ENCODE measurements at regions not wholly inside any gene's neighbourhood (a gene's known extent, or its start where the extent isn't known, plus 50 kb on each side); places are given as distances from the start of the nearest gene placed in this dataset.
A peak's percentile ranks its signal among the peaks of the same experiment; 100 is the strongest.

DNA sequence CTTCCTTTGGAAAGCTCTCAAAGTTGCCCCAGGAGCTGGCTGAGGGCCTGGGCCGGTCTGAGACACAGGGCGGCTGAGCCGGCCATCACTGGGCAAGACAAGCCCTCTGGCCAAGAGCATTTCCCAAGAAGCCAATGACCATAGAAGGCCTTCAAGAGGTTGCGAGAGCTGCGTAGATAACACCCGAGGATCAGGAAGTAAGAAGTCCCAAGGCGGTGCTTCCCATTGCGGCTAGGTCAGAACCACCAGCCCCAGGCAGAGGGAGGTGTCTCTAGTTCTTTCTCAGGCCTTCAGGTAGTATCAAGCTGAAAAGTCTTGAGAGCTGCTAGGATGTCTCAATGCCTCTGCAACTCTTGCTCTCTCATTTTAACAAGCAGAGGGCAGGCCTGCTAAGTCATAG is 54.0 kb upstream of the C5orf58 start (continued):
- TF ChIP-seq, protein P1, sequence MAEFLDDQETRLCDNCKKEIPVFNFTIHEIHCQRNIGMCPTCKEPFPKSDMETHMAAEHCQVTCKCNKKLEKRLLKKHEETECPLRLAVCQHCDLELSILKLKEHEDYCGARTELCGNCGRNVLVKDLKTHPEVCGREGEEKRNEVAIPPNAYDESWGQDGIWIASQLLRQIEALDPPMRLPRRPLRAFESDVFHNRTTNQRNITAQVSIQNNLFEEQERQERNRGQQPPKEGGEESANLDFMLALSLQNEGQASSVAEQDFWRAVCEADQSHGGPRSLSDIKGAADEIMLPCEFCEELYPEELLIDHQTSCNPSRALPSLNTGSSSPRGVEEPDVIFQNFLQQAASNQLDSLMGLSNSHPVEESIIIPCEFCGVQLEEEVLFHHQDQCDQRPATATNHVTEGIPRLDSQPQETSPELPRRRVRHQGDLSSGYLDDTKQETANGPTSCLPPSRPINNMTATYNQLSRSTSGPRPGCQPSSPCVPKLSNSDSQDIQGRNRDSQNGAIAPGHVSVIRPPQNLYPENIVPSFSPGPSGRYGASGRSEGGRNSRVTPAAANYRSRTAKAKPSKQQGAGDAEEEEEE (CRISPR knock-in tag; IDR thresholded peaks at IDR 0.05; ENCODE audit: borderline replicate concordance), result no peak
- TF ChIP-seq, protein P2, sequence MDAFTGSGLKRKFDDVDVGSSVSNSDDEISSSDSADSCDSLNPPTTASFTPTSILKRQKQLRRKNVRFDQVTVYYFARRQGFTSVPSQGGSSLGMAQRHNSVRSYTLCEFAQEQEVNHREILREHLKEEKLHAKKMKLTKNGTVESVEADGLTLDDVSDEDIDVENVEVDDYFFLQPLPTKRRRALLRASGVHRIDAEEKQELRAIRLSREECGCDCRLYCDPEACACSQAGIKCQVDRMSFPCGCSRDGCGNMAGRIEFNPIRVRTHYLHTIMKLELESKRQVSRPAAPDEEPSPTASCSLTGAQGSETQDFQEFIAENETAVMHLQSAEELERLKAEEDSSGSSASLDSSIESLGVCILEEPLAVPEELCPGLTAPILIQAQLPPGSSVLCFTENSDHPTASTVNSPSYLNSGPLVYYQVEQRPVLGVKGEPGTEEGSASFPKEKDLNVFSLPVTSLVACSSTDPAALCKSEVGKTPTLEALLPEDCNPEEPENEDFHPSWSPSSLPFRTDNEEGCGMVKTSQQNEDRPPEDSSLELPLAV (CRISPR knock-in tag; conservative IDR thresholded peaks at IDR 0.05; ENCODE audit: low read depth), result no peak

DNA sequence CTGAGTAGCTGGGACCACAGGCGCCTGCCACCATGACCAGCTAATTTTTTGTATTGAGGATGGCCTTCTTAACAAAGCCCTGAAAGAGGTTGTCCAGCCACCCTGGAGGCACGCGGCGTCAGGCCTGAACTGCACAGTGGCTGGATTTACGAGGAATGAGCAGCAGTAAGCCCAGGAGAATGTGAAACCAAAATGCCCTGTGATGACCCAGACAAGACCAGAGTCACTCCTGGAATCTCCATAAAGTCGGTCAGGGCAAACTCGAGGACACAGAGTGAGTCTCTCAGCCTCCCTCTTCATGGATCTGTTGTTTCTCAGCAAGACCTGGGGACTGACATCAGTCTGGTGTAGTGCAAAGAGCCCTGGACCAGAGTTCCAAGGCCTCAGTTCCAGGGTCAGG is 53.2 kb upstream of the C5orf58 start:
- DNase-seq (ENCODE audit: low spot score) (no peak), FAIRE-seq (no peak), ATAC-seq (0 out of 3 replicates have a peak, but pooled peaks have one; percentile 36)
- BruUV-seq (replicated peaks), result no TSS peak
- 73% methylated on average over 1 of the region's 7 CpGs for WGBS (ENCODE audit: low lambda C conversion rate)
- no peak overlapping the region for H3K4me3 ChIP-seq (replicated peaks in 1 of 3; ENCODE audit: insufficient read depth in 1 of 3, low read depth in 2 of 3, low read length in 3 of 3)
- H3K36me3 ChIP-seq (replicated peaks in 1 of 2; ENCODE audit: control insufficient read depth in 1 of 2, insufficient read depth in 2 of 2, low read length in 2 of 2), result no peaks in the 10 kb centered on the region
- intact Hi-C loops (cut with micrococcal nuclease; ENCODE audit: unreplicated experiment) (no loop called here), in situ Hi-C loops (cut with HindIII; ENCODE audit: extremely low pct_ligation_motif_present, low pct_unique_long_range_greater_than_20kb) (loop anchor here (5.0 kb wide), 1 partner anchor 77 kb away; no protein-coding TSS in a partner anchor)
- H3K27me3 ChIP-seq (ENCODE audit: control insufficient read depth in 1 of 2, insufficient read depth in 2 of 2, low read length in 2 of 2), result no peaks in the 10 kb centered on the region; a peak in 1 of 5 replicates
- H2AFZ ChIP-seq (ENCODE audit: low read length), result no peak overlapping the region
- CTCF ChIA-PET (ENCODE audit: low intra/inter-chr PET ratio, low total read pairs), result no interaction called here
- no peak overlapping the region for H3K27ac ChIP-seq (ENCODE audit: extremely low read length, insufficient read depth, low read length)
- H3K79me2 ChIP-seq (ENCODE audit: insufficient read depth, low read length), result no peaks in the 10 kb centered on the region
- H3K9me3 ChIP-seq (ENCODE audit: low read length), result no peaks in the 10 kb centered on the region
- peaks cover 11% of the 10 kb centered on the region for H3K4me1 ChIP-seq (ENCODE audit: insufficient read depth, low read length)
- no peaks in the 10 kb centered on the region for H4K20me1 ChIP-seq (ENCODE audit: insufficient read depth, low read length)
- H3K4me2 ChIP-seq (ENCODE audit: low read depth, low read length), result no peak overlapping the region
- POLR2A ChIA-PET, result no interaction called here
- H3K9ac ChIP-seq (ENCODE audit: insufficient read depth, low read depth, low read length), result no peak overlapping the region
- no peak for TF ChIP-seq ZNF619 (CRISPR knock-in tag; IDR thresholded peaks at IDR 0.05)
- no peak for TF ChIP-seq CENPX (CRISPR knock-in tag; IDR thresholded peaks at IDR 0.05)
- TF ChIP-seq, protein P3, sequence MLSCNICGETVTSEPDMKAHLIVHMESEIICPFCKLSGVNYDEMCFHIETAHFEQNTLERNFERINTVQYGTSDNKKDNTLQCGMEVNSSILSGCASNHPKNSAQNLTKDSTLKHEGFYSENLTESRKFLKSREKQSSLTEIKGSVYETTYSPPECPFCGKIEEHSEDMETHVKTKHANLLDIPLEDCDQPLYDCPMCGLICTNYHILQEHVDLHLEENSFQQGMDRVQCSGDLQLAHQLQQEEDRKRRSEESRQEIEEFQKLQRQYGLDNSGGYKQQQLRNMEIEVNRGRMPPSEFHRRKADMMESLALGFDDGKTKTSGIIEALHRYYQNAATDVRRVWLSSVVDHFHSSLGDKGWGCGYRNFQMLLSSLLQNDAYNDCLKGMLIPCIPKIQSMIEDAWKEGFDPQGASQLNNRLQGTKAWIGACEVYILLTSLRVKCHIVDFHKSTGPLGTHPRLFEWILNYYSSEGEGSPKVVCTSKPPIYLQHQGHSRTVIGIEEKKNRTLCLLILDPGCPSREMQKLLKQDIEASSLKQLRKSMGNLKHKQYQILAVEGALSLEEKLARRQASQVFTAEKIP (CRISPR knock-in tag; IDR thresholded peaks at IDR 0.05; ENCODE audit: borderline replicate concordance), result no peak
- no peak for TF ChIP-seq ZKSCAN1 (IDR thresholded peaks at IDR 0.05; ENCODE audit: low read length)
- no peak for TF ChIP-seq ERF (CRISPR knock-in tag; IDR thresholded peaks at IDR 0.05)
- TF ChIP-seq ZNF354B (CRISPR knock-in tag; IDR thresholded peaks at IDR 0.05), result no peak
- TF ChIP-seq HOXA9 (CRISPR knock-in tag; IDR thresholded peaks at IDR 0.05; ENCODE audit: borderline replicate concordance), result no peak
- no peak for TF ChIP-seq THYN1 (CRISPR knock-in tag; IDR thresholded peaks at IDR 0.05; ENCODE audit: borderline replicate concordance, low read depth)
- no peak for TF ChIP-seq ZNF746 (CRISPR knock-in tag; IDR thresholded peaks at IDR 0.05)
- no peak for TF ChIP-seq ZNF614 (CRISPR knock-in tag; IDR thresholded peaks at IDR 0.05; ENCODE audit: borderline replicate concordance)
- TF ChIP-seq, protein P4, sequence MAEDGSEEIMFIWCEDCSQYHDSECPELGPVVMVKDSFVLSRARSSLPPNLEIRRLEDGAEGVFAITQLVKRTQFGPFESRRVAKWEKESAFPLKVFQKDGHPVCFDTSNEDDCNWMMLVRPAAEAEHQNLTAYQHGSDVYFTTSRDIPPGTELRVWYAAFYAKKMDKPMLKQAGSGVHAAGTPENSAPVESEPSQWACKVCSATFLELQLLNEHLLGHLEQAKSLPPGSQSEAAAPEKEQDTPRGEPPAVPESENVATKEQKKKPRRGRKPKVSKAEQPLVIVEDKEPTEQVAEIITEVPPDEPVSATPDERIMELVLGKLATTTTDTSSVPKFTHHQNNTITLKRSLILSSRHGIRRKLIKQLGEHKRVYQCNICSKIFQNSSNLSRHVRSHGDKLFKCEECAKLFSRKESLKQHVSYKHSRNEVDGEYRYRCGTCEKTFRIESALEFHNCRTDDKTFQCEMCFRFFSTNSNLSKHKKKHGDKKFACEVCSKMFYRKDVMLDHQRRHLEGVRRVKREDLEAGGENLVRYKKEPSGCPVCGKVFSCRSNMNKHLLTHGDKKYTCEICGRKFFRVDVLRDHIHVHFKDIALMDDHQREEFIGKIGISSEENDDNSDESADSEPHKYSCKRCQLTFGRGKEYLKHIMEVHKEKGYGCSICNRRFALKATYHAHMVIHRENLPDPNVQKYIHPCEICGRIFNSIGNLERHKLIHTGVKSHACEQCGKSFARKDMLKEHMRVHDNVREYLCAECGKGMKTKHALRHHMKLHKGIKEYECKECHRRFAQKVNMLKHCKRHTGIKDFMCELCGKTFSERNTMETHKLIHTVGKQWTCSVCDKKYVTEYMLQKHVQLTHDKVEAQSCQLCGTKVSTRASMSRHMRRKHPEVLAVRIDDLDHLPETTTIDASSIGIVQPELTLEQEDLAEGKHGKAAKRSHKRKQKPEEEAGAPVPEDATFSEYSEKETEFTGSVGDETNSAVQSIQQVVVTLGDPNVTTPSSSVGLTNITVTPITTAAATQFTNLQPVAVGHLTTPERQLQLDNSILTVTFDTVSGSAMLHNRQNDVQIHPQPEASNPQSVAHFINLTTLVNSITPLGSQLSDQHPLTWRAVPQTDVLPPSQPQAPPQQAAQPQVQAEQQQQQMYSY (CRISPR knock-in tag; IDR thresholded peaks at IDR 0.05), result no peak
- no peak for TF ChIP-seq NKX3-1 (CRISPR knock-in tag; IDR thresholded peaks at IDR 0.05)
- TF ChIP-seq POLR2AphosphoS5 (IDR thresholded peaks at IDR 0.05; ENCODE audit: low read depth, low read length), result no peak
- no peak for TF ChIP-seq EZH2 (conservative IDR thresholded peaks at IDR 0.05; ENCODE audit: low read depth, low read length)
